ENCODE measurements at regions not wholly inside any gene's neighbourhood (a gene's known extent, or its start where the extent isn't known, plus 50 kb on each side); places are given as distances from the start of the nearest gene placed in this dataset.

DNA sequence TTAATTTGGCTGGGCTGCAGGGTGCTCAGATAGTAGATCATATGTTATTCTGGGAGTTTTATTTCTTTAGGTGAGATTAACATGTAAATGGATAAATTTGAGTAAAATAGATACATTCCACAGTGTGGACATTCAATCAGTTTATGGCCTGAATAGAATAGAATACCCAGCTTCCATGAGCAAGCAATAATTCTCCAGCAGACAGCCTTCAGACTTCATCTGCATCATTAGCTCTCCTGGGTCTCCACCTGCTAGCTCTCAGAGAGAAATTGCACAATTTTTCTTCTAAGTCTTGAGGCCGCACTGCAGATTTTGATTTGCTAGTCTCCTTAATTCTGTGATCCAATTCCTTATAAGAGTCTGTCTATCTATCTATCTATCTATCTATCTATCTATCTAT is 420.3 kb upstream of the BOD1L1 start:
- DNase-seq: no peak
- in situ Hi-C loops (cut with HindIII; ENCODE audit: low pct_ligation_motif_present, low pct_unique_long_range_greater_than_20kb, low sequenced_read_pairs): no loop called here

DNA sequence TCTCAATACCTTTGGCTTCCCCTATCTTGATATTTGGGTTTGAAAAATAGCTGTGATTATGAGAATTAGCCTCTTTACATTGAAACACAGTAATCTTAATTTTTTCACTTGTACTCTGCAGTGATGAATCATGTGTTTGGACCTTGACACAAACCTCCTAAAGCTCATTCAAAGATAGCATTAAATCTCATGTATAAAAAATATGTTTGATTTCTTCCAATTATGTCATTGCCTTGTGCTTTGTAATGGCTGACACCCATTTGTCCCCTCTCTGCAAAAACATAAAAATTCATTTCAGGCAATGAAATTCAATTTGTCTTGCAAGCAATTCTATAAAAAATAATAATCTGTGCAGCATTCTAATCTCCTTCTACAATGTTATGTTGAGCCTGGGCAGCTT is 422.4 kb upstream of the BOD1L1 start:
- DNase-seq: no peak
- in situ Hi-C loops (cut with HindIII; ENCODE audit: low pct_ligation_motif_present, low pct_unique_long_range_greater_than_20kb, low sequenced_read_pairs): no loop called here

DNA sequence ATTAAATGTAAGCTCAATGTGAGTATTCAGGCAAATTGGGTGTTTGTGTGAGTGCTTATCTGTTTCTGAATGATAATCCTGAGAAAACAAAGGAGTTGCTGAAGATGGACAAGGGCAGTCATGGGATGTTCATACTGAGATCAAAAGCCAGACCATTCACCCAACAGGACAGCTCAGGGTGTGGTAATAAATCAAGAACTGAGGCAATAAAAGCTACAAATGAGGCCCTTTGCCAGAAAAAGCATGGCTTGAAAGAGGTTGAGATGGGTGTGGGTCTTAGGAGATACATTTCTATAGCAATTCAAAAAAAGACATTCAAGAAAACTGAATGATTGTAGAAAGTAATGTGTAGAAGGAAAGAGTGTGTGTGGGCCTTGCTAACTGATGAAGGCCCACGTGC is 425.8 kb upstream of the BOD1L1 start:
- DNase-seq: no peak

DNA sequence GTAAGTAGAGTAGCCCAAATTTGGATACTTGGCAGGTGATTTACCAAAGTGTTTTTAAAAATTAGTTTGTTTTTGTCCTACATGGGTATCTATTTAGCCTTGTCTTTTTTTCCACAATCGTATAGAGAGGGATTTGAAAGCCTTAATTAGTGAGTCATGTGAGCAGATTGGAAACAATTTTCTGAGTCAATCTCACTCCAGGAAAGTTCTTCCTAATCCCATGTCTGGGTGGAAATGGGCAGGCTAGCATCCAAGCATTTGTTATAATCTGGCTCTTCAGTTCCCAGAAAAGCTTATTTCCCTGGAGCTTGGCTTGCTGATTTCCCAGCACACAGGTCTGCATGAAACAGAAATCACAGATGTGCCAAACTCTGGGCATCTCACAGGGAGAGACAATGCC is 426.9 kb upstream of the BOD1L1 start:
- DNase-seq: no peak
- in situ Hi-C loops (cut with HindIII; ENCODE audit: low pct_ligation_motif_present, low pct_unique_long_range_greater_than_20kb, low sequenced_read_pairs): no loop called here

More for the DNA sequence above, 425.8 kb upstream of the BOD1L1 start:
- in situ Hi-C loops (cut with HindIII; ENCODE audit: low pct_ligation_motif_present, low pct_unique_long_range_greater_than_20kb, low sequenced_read_pairs): no loop called here

DNA sequence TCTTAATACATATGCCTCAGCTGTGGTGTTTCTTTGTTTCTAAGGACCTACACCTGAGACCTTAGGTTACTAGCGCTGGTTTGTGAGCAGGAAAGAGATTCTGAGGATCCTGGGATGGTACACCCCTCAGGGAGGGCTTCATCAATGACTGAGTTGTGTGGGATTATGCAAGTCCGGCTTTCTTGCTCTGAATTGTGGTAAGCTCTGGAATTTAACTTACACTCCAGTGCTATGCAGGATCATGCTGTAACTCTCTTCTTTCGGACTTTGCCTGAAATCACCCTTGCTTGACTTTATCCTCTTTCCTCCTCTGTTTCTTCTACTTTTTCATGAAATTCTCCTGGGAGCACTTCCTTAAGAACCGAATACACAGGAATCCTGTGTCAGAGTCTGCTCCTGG is 431.5 kb upstream of the BOD1L1 start:
- in situ Hi-C loops (cut with HindIII; ENCODE audit: low pct_ligation_motif_present, low pct_unique_long_range_greater_than_20kb, low sequenced_read_pairs): no loop called here
- no peak for DNase-seq

DNA sequence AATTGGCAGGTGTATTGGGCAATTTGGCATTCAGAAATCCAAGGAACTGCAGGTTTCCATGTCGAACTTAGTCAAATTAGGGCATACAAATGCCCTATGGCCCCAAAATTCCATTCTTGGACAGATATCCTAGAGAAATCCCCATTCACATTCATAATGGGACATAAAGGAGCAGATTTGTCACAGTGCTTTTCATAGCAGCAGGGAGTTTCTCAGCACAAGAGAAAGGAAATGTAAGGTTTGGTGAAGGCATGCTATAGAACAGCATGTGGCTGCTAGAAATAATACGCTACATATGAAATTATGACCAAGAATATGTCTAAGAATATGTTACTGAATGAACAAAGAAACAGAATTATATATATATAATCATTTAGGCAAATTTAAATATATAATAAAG is 437.5 kb upstream of the BOD1L1 start:
- in situ Hi-C loops (cut with HindIII; ENCODE audit: low pct_ligation_motif_present, low pct_unique_long_range_greater_than_20kb, low sequenced_read_pairs): no loop called here
- no peak for DNase-seq

DNA sequence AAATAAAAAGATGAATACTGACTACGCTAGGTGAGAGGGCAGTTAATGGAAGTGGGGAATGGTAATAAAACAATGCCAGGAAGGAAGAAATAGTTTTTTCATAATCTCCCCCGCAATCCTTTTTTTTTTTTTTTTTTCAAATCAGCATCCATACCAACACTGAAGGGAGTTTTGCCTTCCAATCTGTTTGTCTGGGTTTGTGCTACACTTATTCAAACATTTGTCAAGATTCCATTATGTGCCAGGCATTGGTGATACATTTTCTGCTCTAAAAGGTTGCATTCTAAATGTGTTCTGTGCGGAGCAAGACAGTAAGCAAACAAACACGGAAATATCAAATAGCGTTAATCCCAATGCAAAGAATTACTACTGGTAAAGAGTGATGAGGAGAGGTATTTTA is 437.9 kb upstream of the BOD1L1 start:
- in situ Hi-C loops (cut with HindIII; ENCODE audit: low pct_ligation_motif_present, low pct_unique_long_range_greater_than_20kb, low sequenced_read_pairs): no loop called here
- DNase-seq: no peak

DNA sequence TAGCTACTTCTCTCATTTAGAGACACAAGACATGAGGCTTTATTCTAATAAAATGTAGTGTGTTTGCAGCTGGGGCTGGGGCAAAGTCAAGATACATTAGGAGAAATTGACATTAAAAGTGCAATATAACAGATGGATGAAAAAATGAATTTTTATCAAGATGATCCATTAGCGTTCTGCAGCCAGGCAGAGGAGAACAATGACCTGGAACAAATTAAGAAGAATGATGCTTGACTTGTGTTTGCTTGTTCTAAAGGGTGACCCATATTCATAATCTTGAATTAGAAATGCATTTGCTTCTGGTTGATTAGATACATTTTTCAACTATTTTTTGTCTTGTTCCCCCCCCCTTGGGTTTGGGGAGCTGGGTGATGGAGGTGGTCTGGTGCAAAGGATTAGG is 439.5 kb upstream of the BOD1L1 start:
- no peak for DNase-seq
- in situ Hi-C loops (cut with HindIII; ENCODE audit: low pct_ligation_motif_present, low pct_unique_long_range_greater_than_20kb, low sequenced_read_pairs): no loop called here

DNA sequence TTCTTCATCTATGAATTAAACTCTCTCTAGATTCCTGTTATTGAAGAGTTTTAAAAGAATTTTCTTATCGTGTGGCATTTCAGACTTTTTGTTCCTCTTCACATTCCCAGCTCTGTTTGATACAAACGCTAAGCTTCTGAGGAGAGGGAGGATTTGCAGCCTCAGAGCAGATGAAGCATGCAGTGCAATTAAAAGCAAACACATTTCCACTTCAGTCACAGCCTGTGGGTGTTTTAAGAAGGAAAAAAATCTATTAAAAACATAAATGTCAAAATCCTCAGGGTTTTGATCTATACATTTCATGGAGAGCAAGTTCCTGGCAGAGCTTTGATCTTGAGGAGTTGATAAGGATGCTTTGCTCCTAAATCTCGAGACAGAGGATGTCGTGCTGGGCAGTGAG is 442.4 kb upstream of the BOD1L1 start:
- DNase-seq: no peak
- in situ Hi-C loops (cut with HindIII; ENCODE audit: low pct_ligation_motif_present, low pct_unique_long_range_greater_than_20kb, low sequenced_read_pairs): no loop called here

DNA sequence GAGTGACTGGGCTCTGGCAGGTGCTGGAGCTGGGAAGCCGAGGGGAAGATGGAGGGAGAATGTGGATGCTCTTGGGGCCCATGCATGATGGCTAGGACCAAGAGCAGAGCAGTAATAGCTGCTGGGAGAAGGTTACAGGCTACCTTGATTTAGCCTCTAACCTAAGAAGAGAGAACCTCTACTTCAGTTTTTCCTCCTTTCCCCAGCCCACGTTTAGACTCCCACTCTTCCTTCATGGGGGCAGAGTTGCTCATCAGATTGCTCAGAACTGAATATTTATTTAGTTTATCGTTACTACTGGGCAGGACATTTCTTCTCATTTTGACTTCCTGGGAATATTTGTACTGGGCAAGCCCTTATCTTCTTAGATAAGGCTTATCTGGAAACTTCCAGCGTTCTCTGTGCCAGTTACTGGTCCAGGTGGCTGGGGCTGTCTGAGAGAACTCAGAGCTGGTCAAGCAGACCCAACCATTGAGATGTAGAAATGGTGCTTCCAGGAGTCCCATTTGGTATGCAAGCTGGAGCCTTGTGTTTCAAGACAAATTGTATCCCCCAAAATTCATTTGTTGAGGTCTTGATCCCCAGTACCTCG is 442.9 kb upstream of the BOD1L1 start:
- no peak for DNase-seq
- in situ Hi-C loops (cut with HindIII; ENCODE audit: low pct_ligation_motif_present, low pct_unique_long_range_greater_than_20kb, low sequenced_read_pairs): no loop called here

DNA sequence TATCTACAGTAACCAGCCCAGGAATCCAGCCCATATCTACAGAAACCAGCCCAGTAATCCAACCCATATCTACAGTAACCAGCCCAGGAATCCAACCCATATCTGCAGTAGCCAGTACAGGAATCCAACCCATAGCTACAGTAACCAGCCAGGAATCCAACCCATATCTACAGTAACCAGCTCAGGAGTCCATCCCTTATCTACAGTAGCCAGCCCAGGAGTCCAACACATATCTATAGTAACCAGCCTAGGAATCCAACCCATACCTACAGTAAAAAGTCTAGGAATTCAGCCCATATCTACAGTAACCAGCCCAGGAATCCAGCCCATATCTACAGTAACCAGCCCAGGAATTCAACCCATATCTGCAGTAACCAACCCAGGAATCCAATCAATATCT is 445.0 kb upstream of the BOD1L1 start:
- DNase-seq: no peak
- in situ Hi-C loops (cut with HindIII; ENCODE audit: low pct_ligation_motif_present, low pct_unique_long_range_greater_than_20kb, low sequenced_read_pairs): no loop called here

DNA sequence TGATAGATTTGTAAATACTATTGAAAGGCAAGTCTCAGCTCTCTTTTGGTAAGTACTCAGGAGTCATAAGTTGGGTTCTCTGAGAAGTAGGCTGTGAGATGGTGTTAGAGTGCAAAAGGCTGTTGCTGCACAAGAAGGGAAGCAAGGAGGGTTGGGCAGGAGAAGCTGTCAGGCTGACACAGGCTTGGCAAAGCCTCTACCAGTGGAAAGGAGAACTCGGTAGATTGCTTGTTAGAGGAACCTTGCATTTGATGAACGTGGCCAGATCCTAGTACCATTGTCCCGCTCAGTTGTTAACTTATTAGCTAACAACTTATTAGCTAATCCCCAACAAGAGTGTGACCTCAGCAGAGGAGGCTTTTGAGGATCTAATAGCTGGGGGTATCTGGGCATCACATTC is 449.3 kb upstream of the BOD1L1 start:
- no peak for DNase-seq
- in situ Hi-C loops (cut with HindIII; ENCODE audit: low pct_ligation_motif_present, low pct_unique_long_range_greater_than_20kb, low sequenced_read_pairs): no loop called here

DNA sequence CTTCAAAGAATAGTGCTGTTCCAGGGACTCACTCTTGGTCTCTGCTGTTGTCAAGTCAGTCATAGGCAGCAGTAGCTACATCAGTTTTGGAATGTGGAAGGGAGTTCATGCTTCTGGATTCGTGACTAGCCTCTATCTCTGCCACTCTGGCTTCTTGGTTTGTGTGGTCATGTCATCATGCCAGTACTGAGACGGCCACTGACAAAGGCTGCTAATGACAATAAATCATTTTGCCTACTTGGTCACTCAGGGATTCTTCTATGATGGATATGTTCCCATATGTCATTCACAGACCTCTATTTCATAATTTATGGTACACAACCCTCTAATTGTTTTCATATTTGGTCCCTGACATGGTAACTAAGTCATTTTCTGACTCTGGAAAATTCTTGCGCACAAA is 450.8 kb upstream of the BOD1L1 start:
- in situ Hi-C loops (cut with HindIII; ENCODE audit: low pct_ligation_motif_present, low pct_unique_long_range_greater_than_20kb, low sequenced_read_pairs): no loop called here
- no peak for DNase-seq

DNA sequence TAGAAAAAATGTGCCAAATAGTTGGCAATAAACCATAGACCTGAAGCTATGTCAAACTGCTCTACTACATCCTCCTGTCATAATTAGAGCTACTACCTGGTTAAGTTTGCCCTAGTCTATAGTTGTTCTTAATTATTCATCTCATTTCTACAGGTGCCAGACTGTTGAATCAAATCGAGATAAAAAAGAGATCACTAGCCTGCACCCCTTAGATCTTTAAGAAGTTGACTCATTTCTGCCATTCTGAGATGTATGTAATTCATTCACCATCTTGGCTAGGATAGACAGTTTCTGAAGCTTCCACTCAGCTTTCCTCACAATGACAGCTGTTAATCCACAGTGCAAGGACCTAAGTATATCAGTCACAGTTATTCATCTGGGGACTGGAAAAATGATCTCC is 452.1 kb upstream of the BOD1L1 start:
- in situ Hi-C loops (cut with HindIII; ENCODE audit: low pct_ligation_motif_present, low pct_unique_long_range_greater_than_20kb, low sequenced_read_pairs): no loop called here

DNA sequence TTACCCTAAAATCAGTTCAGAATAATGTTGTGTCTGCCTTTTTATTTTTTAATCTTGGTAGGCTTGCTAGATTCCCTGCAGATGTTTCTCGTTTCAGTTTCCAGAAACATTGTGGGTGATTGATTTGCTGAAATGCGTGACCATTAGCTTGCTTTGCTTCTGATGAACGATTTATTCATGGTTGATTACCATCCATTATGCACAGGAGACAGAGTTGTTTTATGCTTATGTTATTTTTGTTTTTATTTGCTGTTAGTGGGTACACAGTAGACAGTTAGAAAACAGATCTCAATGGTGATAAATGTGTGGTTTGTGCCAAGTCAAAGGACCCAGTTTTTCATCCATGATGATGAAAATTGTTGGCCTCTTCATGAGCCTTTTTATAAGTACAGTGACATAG is 455.6 kb upstream of the BOD1L1 start:
- DNase-seq: no peak

More for the DNA sequence above, 452.1 kb upstream of the BOD1L1 start:
- no peak for DNase-seq

DNA sequence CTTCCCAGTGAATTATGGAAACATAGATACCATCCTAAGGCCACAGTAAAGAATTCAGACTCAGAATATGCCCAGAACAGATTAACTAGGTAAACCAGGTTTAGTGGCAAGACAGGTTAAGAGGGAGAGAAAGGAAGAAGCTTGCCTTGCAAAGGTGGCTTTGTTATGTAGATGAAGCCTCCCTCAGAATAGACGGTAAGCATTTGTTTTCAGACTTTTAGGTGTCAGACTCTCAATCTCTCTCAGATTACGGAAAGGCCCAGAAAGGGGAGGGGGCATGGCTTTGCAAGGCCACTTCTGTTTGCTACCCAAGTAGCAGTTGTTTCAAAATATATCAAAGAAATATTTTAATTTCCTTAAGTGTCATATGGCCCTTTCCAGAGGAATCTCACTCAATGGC is 457.1 kb upstream of the BOD1L1 start:
- DNase-seq: no peak
- in situ Hi-C loops (cut with HindIII; ENCODE audit: low pct_ligation_motif_present, low pct_unique_long_range_greater_than_20kb, low sequenced_read_pairs): no loop called here

More for the DNA sequence above, 455.6 kb upstream of the BOD1L1 start:
- in situ Hi-C loops (cut with HindIII; ENCODE audit: low pct_ligation_motif_present, low pct_unique_long_range_greater_than_20kb, low sequenced_read_pairs): no loop called here

DNA sequence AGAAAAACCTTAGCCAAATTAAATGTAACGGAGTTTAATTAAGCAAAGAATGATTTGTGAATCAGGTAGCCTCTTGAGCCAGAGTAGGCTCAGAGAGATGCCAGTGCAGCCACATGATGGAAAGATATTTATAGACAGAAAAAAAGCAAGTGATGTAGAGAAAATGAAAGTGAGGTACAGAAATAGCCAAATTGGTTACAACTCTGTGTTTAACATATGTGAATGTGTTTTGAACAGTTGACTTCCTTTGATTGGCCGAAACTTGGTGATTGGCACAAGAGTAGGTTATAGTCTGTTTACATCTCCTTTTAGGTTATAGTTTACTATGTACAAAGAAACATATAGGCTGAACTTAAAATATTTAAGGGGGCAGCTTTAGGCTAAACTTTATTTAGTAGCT is 459.9 kb upstream of the BOD1L1 start:
- in situ Hi-C loops (cut with HindIII; ENCODE audit: low pct_ligation_motif_present, low pct_unique_long_range_greater_than_20kb, low sequenced_read_pairs): no loop called here

DNA sequence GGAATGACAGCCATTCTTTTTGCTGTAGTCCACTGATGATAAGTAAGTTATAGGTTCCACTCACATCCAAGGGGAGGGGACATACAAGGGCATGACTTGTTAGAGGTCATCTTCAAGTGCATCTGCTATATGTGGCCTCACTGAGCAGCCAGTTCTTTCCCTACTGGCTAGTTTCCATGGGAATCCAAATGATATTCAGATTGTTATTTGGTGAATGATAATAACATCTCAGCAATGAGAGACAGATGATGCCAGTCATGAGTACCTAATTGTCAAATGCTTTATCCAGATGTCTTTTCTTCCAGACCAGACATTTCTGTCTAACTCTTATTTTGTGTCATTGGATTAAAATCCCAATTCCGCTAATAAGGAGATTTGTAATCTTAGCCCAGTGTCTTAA is 460.4 kb upstream of the BOD1L1 start:
- DNase-seq: no peak
- in situ Hi-C loops (cut with HindIII; ENCODE audit: low pct_ligation_motif_present, low pct_unique_long_range_greater_than_20kb, low sequenced_read_pairs): no loop called here

More for the DNA sequence above, 459.9 kb upstream of the BOD1L1 start:
- no peak for DNase-seq

DNA sequence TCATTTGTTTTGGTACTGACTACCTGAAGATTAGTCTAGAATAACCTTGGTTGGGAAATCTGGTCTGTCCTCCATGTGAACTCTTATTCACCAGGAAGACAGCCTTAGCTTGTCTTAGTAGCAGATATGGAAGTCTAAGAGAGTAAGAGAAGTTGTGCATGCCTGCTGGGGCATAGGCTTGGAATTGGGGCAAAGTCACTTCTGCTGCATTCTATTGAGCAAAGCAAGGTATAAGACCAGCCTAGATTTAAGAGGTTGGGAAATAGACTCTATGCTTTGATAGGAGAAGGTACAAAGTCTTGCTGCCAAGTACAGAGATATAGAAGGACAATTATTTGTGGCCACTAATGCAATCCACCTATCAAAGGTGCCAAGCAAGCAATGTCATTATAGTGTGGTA is 464.0 kb upstream of the BOD1L1 start:
- DNase-seq: no peak
- in situ Hi-C loops (cut with HindIII; ENCODE audit: low pct_ligation_motif_present, low pct_unique_long_range_greater_than_20kb, low sequenced_read_pairs): no loop called here

DNA sequence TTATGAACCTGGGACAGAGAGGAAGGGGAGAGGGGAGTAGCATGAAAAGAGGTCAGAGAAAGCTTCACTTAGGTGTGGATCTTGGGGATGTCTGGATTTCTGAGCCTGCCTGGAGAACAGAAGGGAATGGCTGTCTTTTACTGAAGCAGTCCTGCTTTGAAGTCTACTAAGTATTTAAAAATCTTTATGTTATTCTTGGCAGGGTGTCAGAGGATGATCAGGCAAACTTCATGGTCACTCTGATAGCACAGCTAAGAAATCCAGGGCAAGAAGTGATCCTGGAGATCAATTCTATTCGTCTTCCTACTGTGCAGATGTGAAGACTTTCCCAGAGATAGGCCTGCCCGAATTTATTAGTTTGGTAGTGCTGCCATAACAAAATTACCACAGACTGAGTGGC is 464.4 kb upstream of the BOD1L1 start:
- DNase-seq: no peak
- in situ Hi-C loops (cut with HindIII; ENCODE audit: low pct_ligation_motif_present, low pct_unique_long_range_greater_than_20kb, low sequenced_read_pairs): no loop called here

DNA sequence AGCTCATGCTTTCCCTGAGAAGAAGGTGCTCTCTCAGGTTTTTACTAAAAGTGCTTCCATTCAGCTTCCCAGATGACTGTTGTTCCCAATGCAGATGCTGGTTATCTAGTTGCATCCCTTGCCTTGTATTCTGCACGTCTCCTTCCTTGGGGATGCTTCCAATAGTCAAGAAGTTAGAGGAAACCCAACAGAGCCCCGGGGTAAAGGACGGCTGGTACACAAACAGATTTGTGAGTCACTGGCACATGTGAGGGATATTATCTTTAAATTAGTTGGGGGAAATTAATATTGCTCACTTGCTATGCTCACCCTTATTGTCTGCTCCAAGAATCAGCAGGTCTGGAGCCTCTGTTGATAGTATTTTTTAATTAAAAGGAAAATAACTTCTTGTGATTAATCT is 465.2 kb upstream of the BOD1L1 start:
- in situ Hi-C loops (cut with HindIII; ENCODE audit: low pct_ligation_motif_present, low pct_unique_long_range_greater_than_20kb, low sequenced_read_pairs): no loop called here
- DNase-seq: no peak

Measured in ACHN (cell line).